Amygdala (tissue), 56 donors: ENCODE measurements at regions not wholly inside any gene's neighbourhood (a gene's known extent, or its start where the extent isn't known, plus 50 kb on each side); places are given as distances from the start of the nearest gene placed in this dataset.
"Not testable (repeated sequence)": the region's sequence is repeated elsewhere in the genome, so short reads cannot be mapped to it uniquely, and the experiment has no call there.

ENCODE experiments used
- DNase-seq, 56 donors: peaks; one replicate each; lab custom pipeline; 2025; lab: John Stamatoyannopoulos, UW

DNA sequence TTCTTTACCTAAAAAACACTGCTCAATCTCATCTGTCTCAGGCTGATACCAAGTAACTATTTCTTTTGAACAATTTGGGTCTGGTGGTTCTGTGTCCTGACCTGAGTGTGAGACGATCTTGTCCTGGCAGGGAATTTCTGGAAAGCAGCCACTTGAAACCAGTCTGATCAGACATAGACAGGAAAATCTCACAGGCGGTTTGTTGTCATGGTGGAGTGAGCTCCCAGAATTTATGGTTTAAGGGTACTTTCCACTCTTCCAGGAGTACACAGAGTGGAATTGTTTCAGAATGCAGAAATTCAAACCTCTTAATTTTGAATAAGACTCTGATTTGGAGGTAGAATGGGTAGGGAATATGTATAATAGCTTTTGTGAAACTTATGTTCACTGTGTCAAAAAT is 268.2 kb downstream of the ISL1 start:
- DNase-seq = no peak

DNA sequence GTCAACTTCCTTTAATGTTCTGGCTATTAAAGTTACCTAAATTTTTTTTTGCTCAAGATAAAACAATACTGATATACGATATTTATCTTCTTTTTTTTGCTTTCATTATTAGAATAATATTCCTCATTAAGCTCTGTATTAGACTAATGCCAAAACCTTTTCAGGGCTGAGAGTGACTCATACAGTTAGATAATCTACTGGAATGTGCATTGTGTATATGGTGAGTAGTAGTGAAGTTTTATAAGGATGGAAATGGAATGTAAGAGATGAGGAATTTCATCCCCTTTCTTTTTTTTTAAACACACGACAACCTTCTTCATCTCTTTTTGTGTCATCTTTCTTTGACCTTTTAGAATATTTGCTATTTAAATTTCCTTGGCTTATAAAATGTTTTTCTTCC is 268.6 kb downstream of the ISL1 start:
- no peak for DNase-seq

DNA sequence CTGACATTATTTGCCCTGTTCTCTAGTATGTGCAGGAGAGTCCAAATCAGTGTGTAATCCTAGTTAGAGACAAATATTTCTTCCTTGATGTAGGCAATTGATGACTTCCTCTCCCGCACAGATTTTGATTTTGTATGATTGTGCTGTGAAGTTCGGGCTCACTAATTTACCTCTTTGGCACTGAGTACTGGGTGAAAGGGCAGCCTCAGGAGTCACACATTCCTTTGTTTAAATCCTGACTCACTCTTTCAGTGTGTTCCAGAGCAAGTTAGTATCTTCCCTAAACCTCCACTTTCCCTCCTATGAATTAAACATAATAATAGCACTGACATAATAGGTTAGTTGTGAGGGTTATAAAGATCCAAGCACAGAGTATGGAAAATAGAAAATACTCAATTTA is 269.7 kb downstream of the ISL1 start:
- no peak for DNase-seq

DNA sequence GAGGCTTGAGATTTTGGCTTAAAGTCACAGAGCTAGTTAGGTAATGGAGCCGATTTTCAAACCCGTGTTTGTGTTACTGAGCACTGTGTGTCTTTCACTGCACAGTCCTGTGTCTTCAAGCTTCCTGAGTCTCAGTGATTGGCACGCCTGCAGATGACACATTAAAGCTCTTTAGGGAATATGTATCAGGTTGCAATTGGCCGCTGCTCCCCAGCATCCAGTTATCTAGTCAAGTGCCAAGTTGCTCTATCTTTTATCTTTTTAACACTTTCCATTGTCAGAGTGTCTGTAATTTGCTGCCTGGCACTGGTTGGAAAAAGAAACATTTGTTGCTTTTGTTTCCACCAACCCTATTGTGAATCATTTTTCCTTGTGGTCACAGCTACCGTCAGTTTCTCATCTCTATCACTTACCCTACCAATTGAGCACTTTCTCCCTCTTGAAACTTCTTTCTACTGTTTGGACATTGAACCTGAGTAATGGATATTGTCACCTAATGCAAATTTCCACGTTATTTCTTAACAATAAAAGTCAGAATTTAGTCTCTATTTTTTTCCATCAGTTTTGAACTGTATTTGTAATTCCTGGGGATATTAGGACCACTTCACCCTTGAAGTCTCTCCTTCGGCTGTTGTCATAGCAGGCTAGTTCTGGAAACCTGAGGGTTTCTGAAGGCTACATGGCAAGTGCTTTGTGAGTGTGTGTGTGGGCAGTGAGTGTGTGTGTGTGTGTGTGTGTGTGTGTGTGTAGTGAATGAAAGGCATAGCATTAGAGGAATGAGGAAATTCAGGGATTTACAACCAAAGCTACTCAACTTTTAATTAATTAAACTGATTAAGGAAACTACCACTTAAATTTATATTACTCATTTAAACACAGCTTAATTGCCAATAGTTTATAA is 274.3 kb downstream of the ISL1 start:
- no peak for DNase-seq

DNA sequence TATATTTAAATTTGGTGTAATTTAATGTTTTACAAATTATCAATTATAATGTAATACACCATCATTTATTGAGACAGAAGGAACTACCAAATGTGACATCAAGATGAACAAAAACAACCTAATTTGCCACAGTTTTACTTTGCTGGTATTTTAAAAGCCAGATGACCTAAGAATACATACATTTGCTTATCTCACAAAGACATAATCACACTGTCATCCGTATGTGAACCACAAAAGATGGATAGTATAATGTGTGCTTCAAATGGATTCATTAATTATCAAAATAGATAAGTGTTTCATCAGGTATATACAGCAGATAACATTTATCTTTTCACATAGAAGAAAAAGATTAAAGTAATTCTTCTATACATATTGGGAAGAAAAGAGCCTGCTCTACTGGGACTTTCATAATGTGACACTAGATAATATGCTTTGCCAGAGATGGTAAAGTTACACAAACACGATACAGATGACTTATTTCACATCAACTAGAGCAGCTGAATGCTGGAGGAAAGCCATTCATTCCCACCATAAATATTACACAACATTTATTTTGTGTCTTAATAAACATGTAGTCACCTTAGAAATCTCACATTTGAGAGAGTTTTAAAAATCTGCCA is 278.5 kb downstream of the ISL1 start:
- no peak for DNase-seq

DNA sequence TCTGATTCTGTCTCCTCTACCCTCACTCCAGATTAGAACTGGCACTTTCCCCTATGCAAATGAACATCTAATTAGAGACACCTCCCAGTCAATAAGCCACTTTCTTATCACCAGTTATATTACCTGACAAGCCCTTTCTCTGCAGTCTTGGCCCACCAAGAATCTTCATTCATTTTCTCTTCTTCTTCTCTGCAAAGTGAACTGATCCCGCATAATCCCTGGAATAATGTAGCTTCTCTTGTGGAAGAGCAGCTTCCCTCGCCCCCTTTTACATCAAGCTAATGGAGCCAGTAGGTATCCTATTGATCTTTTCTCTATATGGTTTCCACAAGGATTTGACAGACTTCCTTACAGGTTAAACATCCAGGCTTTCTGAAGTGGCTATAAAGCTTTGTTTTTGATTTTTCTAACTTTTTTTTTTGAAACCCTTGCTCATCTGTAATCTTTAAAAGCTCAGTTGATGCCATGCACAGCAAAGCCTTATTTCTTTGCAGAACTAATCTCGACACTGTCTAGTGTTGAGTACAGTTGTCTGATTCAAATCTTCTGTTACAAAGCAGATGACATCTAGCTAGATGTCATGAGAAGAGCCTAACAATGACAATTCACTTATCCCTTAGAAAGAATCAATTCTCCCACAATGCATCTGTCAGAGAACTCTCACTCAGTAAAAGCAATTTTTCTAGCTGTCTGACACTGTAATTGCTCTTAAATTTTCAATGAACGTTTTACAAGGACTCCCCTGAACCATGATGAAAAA is 281.4 kb downstream of the ISL1 start:
- no peak for DNase-seq

DNA sequence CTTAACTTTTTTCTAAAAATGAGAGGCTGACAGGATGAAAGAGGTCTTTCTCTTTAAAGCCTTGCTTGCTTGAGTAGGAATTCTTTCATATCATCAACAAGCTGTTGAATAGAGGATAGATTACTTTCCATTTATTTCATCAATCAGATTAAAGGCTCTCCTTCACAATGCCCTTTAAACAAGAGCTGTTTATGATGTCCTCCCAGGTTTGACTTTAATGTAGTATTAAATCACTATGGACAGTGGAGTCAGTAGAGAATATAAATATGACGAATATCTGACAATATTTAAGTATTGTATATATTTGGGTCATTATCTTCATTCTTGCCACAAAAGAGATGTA is 282.0 kb downstream of the ISL1 start:
- no peak for DNase-seq

DNA sequence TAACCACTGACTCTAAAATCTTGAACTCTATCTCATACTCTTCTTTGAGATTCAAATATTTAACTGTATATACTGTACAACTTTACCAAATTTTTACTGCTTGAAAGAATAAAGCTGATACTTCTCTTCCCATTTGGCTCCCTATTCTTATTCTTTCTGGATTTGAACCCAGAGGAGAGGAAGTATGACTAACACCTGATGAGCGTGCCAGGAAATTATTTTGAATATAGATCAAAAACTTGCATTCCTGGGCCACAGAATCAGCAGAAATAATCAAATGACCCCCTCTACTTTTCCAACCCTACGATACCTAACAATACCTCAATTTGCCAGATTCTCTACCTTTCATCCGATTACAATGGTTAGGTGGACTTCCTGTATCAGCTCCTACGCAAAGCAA is 285.8 kb downstream of the ISL1 start:
- DNase-seq = no peak

DNA sequence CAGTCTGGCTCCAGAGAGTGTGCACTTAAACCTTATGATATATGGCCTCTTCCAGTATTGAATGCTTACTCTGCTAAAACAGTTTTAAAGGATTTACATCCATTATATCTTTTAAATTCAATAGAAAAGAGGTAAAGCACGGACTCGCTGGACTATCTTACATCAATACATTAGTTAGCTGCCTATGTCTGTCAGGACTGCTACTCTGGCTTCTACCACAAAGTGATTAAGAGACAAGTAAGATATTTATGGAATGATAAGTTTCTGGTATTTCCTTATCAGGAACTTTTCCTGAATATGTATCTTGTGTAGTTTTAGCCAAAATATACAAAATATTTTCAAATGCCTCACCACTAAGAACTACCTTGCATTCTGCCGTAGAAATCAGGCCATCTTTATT is 295.1 kb downstream of the ISL1 start:
- no peak for DNase-seq

DNA sequence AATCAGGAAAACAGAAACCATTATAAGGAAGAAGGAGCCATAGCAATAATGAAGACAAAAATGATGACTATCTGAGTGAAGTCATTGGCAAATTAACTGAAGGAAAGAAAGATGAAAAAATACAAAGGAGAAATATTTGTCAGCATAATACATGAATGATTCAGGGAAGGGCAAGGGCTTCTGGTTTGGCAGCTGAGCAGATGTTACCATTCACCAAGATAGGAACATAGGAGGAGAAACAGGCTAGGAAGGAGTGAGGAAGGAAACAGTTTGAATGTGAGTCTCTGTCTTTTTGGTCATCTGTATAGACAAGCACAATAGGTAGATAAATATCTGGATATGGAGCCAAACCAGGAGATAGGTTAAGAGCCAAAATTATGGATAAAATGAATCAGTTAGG is 296.0 kb downstream of the ISL1 start:
- DNase-seq = no peak

DNA sequence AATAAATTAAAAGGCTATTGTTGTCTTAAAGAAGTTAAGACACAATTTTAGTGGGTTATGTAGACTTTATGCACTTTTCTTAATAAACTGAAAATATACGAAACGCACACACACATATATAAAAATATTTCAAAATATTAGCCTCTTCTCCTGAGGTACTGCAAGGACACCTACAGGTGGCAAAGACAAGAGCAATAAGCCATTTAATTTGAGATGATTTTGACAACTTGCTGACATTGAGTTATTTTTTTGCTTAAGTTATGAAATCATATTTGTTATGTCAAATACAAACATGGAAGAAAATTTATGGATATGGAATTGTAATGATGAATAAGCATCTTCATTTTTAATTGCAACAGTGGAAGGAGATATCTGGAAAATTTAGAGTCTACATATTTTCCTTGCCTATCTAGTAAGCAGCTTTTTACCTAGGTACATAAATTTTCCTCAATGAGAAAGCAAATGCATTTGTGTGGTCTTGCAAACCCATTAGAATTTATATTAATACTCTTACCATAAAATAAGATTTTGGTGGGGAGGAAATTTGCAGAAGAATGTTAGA is 301.6 kb downstream of the ISL1 start:
- no peak for DNase-seq

DNA sequence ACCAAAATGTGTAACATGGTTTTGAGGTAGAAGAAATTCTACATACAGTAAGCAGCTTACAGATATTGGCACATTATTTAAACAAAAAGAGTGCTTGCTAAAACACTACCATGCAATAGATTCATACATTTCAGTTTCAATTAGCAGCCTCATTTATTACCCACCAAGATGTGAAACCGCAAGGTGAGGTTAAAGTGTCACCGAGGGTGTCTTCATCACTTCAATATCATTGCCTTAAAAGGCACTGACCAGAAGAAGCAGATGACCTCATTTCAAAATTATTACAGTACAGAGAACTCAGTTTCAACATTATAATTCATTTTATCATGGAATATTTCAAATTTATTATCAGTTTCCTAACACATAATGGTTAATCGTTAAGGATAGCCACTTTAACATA is 302.2 kb downstream of the ISL1 start:
- no peak for DNase-seq

DNA sequence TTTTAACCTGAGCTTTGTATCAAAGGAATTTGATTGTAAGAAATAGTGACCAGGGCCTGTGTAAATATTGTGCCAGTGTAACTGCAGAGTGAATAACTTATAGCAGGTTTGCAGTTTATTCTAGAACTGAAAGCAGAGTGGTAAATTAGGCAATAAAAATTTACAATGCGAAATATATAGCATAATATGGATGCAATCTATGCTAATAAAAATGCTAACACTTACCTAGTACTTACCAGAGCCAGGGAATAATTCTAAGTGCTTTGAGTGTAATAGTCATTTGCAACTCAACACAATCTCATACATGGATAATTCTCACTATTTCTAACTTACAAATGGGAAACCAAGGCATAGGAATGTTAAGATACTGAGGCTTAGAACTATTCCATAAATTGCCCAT is 303.4 kb downstream of the ISL1 start:
- DNase-seq = no peak

DNA sequence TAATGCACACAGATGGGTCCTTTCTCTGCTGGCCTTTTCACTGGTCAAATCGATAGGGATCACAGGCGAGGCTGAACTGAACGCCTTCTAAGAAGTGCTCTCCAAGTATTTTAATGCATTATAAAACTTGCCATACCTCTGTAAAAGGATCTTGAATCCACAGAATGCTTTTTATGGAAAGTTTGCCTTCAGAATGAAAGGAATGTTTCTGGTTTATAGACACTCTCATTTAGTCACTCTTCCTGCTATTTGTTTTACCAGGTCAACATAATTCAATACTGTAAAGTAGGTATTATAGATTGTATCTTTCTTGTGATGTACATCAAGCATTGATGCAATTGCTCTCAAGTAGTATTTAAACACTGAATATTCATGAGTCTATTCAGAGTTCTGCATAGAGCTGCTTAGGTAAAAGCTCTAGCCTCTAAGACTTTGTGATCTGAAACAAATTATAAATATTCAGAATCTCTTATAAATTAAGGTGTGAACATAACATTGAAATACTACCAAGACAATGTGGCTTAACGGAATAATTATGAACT is 308.4 kb downstream of the ISL1 start:
- no peak for DNase-seq

DNA sequence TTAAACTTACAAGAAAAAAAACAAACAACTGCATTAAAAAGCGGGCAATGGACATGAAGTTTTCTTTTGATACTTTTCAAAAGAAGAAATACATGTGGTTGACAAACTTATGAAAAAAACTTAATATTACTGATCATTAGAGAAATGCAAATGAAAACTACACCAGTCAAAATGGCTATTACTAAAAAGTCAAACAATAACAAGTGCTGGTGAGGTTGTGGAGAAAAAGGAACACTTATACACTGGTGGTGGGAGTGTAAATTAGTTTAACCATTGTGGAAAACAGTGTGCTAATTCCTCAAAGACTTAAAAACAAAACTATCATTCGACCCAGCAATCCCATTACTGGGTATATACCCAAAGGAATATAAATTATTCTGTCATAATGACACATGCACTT is 311.6 kb downstream of the ISL1 start:
- DNase-seq = no peak

DNA sequence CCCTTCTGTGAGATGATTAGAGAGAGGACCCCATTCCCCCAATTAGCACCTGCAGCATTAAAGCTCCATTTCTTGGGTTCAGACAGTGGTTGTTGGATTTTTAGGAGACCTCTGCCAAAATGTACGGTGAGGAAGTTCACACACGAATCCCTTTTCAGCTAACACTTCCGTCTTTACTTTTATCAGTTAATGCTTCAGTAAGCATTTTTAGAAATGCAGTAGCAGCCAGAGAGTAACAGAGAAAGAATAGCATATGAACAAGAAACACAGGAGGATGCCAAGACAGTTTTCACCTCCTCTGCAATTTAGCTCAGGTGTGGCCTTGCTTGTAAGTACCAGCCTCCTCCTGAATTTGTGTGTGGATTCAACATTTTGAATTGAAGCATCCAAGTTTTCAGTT is 312.9 kb downstream of the ISL1 start:
- DNase-seq = no peak

DNA sequence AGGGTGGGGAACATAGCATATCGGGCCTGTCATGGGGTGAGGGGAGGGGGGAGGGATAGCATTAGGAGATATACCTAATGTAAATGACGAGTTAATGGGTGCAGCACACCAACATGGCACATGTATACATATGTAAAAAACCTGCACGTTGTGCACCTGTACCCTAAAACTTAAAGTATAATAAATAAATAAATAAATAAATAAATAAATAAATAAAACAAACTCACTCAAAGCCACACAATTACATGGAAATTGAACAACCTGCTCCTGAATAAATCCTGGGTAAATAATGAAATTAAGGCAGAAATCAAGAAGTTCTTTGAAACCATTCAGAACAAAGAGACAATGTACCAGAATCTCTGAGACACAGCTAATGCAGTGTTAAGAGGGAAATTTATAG is 318.8 kb downstream of the ISL1 start:
- not testable (repeated sequence) for DNase-seq

DNA sequence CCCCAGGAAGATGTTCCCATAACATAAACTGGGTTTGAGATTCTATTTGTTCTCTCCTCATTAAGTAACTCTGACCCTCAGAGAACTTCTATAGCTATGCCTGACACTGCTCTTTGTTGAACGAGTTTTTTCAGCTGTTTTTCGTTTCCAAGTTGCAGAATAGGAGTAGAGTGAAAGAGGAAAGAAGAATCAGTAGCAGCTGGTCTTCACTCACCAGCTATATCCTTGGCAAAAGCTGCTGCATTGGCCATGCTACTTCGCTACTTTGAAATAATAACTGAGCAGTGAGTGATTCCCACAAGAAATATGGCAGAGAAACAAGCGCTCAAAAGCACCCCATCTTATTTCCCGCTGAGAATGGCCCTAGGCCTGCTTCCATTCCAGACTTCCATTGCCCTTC is 329.0 kb downstream of the ISL1 start:
- DNase-seq = no peak

DNA sequence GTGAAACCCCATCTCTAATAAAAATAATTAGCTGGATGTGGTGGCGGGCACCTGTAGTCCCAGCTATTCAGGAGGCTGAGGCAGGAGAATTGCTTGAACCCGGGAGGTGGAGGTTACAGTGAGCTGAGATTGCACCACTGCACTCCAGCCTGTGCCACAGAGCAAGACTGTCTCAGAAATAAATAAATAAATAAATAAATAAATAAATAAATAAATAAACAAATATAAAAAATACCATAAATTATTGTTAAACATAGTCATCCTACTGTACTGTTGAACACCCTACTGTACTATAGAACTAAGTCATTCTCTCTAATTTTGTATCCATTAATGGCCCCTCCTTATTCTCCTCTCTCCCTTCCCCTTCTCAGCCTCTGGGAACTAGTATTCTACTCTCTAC is 332.2 kb downstream of the ISL1 start:
- not testable (repeated sequence) for DNase-seq

DNA sequence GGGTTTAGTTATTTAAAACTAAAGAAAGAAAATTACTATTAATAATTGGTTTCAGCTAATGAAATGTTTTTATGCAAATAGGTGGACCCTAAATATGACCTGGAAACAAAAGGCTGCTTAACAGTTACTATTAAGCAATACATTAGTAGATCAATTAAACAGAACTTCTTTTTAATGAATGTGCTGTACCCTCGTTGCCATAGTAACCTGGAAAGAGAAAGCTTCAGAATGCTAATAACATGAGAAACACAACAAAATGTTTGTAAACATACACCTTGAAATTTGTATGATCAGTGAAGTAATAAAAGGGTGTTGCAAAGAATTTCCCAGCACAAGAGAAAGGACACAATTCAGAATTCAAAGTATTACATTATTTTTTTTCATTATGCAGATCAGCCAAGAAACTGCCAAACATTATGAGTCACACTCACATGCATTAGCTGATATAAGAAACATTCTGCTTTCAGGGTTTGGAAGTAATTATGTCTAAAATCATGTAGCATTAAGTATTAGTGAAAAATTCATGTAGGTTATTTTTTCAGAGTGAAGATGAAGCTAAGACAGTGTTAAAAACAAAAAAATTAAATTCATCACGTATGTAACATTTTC is 348.3 kb downstream of the ISL1 start:
- DNase-seq = no peak

DNA sequence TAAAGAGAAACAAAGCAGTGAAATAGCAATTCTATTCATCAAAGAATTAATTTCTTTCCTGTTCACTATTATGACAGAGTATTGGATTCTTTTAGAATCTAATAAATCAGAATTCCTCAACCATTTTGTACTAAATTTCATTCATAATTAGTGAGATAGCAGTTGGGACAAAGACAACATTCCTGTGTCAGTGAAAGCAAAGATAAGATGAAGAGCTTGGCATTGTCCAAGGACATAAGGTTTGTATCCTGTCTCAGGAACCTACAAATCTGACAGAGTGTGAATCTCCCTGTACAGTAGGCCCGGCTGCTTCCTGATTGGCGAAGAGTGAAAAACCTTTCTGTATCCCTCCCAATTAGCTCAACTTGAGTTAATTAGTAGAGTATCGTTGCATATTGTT is 349.1 kb downstream of the ISL1 start:
- DNase-seq = no peak
